Testis (tissue), 2 donors: ENCODE measurements at regions not wholly inside any gene's neighbourhood (a gene's known extent, or its start where the extent isn't known, plus 50 kb on each side); places are given as distances from the start of the nearest gene placed in this dataset.

Experiments
- DNase-seq: peaks from one replicate; pipeline ENCODE4 v3.0.0-alpha.2; 2019
- H3K27ac ChIP-seq, 2 donors: fragments of 200-600 bp; sonication (generic); one replicate each; pipeline ENCODE4 v1.5.1; 2019
- H3K27me3 ChIP-seq: fragments of 200-600 bp; sonication (generic); one replicate; pipeline ENCODE4 v1.5.1; 2019
- H3K36me3 ChIP-seq: fragments of 200-600 bp; sonication (generic); one replicate; pipeline ENCODE4 v1.5.1; 2017; ENCODE audit warnings: low read depth; ENCODE audit errors: missing control alignments
- H3K4me1 ChIP-seq: fragments of 200-600 bp; sonication (generic); one replicate; pipeline ENCODE4 v1.5.1; 2019
- H3K4me3 ChIP-seq, 2 donors: fragments of 200-600 bp; sonication (generic); one replicate each; pipeline ENCODE4 v1.5.1; 2017 to 2019
- H3K9me3 ChIP-seq: fragments of 200-600 bp; sonication (generic); one replicate; pipeline ENCODE4 v1.5.1; 2017
- CTCF ChIP-seq, 3 experiments: fragments of 450-650 bp in 2 of 3; fragments of 200-600 bp in 1 of 3; sonication (generic) in 1 of 3; IDR thresholded peaks; one replicate each; pipeline ENCODE4 v1.5.1; 2016 to 2019; ENCODE audit warnings: antibody characterized with exemption in 3 of 3, mild to moderate bottlenecking in 2 of 3, moderate library complexity in 1 of 3
- POLR2A ChIP-seq: fragments of 450-650 bp; IDR thresholded peaks from one replicate; pipeline ENCODE4 v1.6.1; 2017; ENCODE audit warnings: antibody characterized with exemption, mild to moderate bottlenecking, moderate library complexity
- WGBS, 2 donors: methylation state at CpG; one replicate each; pipeline ENCODE4 v1.1.5; 2018; 5-methylcytosine and 5-hydroxymethylcytosine counted together
- intact Hi-C: fragments of 100-400 bp; cut with DNase I; formaldehyde crosslinking; loops from one replicate; pipeline ENCODE4 v1.15.1; 2023; ENCODE audit warnings: low total_unique reads

GRCh38 chr5:10124287-10124686, 125.4 kb downstream of the ATPSCKMT start:
- Histone ChIP-seq H3K36me3 (no peaks in the 10 kb centered on the region), H3K27ac (no peak overlapping the region), H3K27me3 (no peaks in the 10 kb centered on the region), H3K9me3 (no peaks in the 10 kb centered on the region), H3K4me1 (no peaks in the 10 kb centered on the region), H3K4me3 (no peak overlapping the region)
- DNase-seq = no peak
- WGBS, 2 donors = 81 to 86% methylated on average over 9 of the region's 9 CpGs
- TF ChIP-seq CTCF (IDR thresholded peaks at IDR 0.05) = no peak
- TF ChIP-seq POLR2A = no peak
- intact Hi-C loops = no loop called here

- 84 to 90% methylated on average over 5 to 7 of the region's 7 CpGs for WGBS, 2 donors
- Histone ChIP-seq H3K27ac (no peak overlapping the region), H3K27me3 (no peaks in the 10 kb centered on the region), H3K36me3 (no peaks in the 10 kb centered on the region), H3K4me3 (no peak overlapping the region), H3K9me3 (no peaks in the 10 kb centered on the region), H3K4me1 (no peaks in the 10 kb centered on the region)
- intact Hi-C loops = no loop called here
- DNase-seq = no peak
- TF ChIP-seq CTCF (IDR thresholded peaks at IDR 0.05) = no peak
Observed at GRCh38 chr5:10123254-10123989, 126.3 kb downstream of the ATPSCKMT start.

- no peaks in the 10 kb centered on the region for H3K4me1 ChIP-seq
- WGBS, 2 donors = 60 to 64% methylated on average over 1 of the region's 1 CpG
- H3K27ac ChIP-seq = no peak overlapping the region
- H3K27me3 ChIP-seq = no peaks in the 10 kb centered on the region
- TF ChIP-seq CTCF (IDR thresholded peaks at IDR 0.05) (no peak), POLR2A (no peak)
- no peak for DNase-seq
- intact Hi-C loops = no loop called here
- H3K9me3 ChIP-seq = no peaks in the 10 kb centered on the region
- no peak overlapping the region for H3K4me3 ChIP-seq
- no peaks in the 10 kb centered on the region for H3K36me3 ChIP-seq
Observed at GRCh38 chr5:10122076-10122726, 127.5 kb downstream of the ATPSCKMT start.

- H3K27me3 ChIP-seq = no peaks in the 10 kb centered on the region
- WGBS, 2 donors = 93 to 96% methylated on average over 6 to 7 of the region's 7 CpGs
- no peaks in the 10 kb centered on the region for H3K4me1 ChIP-seq
- no peak overlapping the region for H3K27ac ChIP-seq
- H3K9me3 ChIP-seq = no peaks in the 10 kb centered on the region
- no peak overlapping the region for H3K4me3 ChIP-seq
- no peak for DNase-seq
- H3K36me3 ChIP-seq = no peaks in the 10 kb centered on the region
- intact Hi-C loops = no loop called here
- no peak for TF ChIP-seq CTCF (IDR thresholded peaks at IDR 0.05)
- TF ChIP-seq POLR2A = no peak
Observed at GRCh38 chr5:10120934-10121333, 128.8 kb downstream of the ATPSCKMT start.

- H3K27me3 ChIP-seq = no peaks in the 10 kb centered on the region
- DNase-seq = no peak
- intact Hi-C loops = no loop called here
- no peaks in the 10 kb centered on the region for H3K4me1 ChIP-seq
- H3K36me3 ChIP-seq = no peaks in the 10 kb centered on the region
- no peak overlapping the region for H3K4me3 ChIP-seq
- no peaks in the 10 kb centered on the region for H3K9me3 ChIP-seq
- no peak for TF ChIP-seq CTCF (IDR thresholded peaks at IDR 0.05)
- no peak for TF ChIP-seq POLR2A
- no peak overlapping the region for H3K27ac ChIP-seq
Observed at GRCh38 chr5:10118150-10118549, 131.5 kb downstream of the ATPSCKMT start.
